ENCODE measurements at regions not wholly inside any gene's neighbourhood (a gene's known extent, or its start where the extent isn't known, plus 50 kb on each side); places are given as distances from the start of the nearest gene placed in this dataset.

DNA sequence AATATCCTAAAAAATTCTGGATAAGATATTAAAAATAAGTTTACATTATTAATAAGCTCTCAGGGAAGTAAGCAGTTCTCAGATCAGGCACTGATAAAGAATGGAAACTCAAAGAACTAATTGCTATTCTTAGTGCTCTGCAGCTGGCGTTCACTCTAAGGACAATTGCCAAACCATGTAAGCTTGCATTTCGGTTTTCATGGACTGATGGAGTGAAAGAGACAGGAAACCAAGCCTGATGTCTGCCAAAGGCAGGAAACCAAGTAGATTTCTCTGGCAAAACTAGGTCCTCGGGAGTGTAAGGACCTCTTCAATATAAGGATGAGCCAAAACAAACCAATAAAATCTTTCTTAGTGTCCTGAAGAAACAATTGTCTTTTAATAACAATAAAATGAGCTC lies 355.2 kb downstream of the RAB38 start (continued):
- TF ChIP-seq ZNF462 (CRISPR knock-in tag; IDR thresholded peaks at IDR 0.05), result no peak

DNA sequence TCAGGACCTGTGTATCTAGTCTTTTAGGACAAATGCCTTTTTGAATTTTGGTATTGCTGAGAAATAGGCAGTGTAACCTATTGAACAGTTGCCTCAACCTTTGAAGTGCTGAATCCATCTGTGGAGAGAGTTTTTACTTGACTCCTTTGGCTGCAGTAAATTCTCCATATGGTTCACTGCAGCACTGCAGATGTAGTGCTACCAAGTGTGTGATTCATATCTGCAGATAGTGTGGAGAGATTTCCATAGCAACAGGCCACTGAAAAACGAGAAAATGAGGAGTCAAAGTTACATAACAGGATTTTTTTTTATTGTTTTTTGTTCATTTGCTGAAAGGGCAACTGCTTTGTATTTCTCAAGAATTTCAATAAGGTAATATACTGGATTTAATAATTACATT lies 356.1 kb downstream of the RAB38 start:
- Histone ChIP-seq H3F3A (replicated peaks; ENCODE audit: low read depth) (no peaks in the 10 kb centered on the region), H3K4me3 (no peak overlapping the region), H2AFZ (no peak overlapping the region), H4K20me1 (replicated peaks; ENCODE audit: insufficient read depth) (no peaks in the 10 kb centered on the region), H3K27me3 (ENCODE audit: insufficient read depth) (no peaks in the 10 kb centered on the region), H3K27ac (ENCODE audit: low read depth) (no peak overlapping the region), H3K9me2 (ENCODE audit: insufficient read depth) (no peaks in the 10 kb centered on the region), H3K4me2 (no peak overlapping the region), H3K79me2 (replicated peaks; ENCODE audit: insufficient read depth) (no peaks in the 10 kb centered on the region), H3K4me1 (ENCODE audit: insufficient read depth) (no peaks in the 10 kb centered on the region), H3K36me3 (ENCODE audit: insufficient read depth) (no peaks in the 10 kb centered on the region)
- H3K36me3 Mint-ChIP-seq (ENCODE audit: low read depth), result no peaks in the 10 kb centered on the region
- no peak overlapping the region for H3K4me3 Mint-ChIP-seq
- H3K27me3 Mint-ChIP-seq (ENCODE audit: insufficient read depth, low read depth, poor library complexity), result no peaks in the 10 kb centered on the region
- no peak overlapping the region for H3K27ac Mint-ChIP-seq
- no peaks in the 10 kb centered on the region for H3K9me3 Mint-ChIP-seq
- no peak for DNase-seq (ENCODE audit: low spot score)
- no peak for ATAC-seq
- H3K4me1 Mint-ChIP-seq, result no peaks in the 10 kb centered on the region
- TF ChIP-seq NANOG (IDR thresholded peaks at IDR 0.05; ENCODE audit: borderline replicate concordance), result no peak
- no peak for TF ChIP-seq REST (IDR thresholded peaks at IDR 0.05; ENCODE audit: unreplicated experiment)
- no peak for TF ChIP-seq STAT1 (IDR thresholded peaks at IDR 0.05; ENCODE audit: unreplicated experiment)
- TF ChIP-seq CTCF (conservative IDR thresholded peaks at IDR 0.05; ENCODE audit: low read depth in 2 of 2), result no peak
- no peak for TF ChIP-seq EZH2 (IDR thresholded peaks at IDR 0.05; ENCODE audit: low read depth, unreplicated experiment)
- no peak for TF ChIP-seq ETS1 (IDR thresholded peaks at IDR 0.05)
- no peak for TF ChIP-seq POLR2AphosphoS5 (IDR thresholded peaks at IDR 0.05; ENCODE audit: low read depth)
- no peak for TF ChIP-seq JUNB (IDR thresholded peaks at IDR 0.05; ENCODE audit: unreplicated experiment)

Measured in GM23338 (cell line).